NT2/D1 (cell line): ENCODE measurements at regions not wholly inside any gene's neighbourhood (a gene's known extent, or its start where the extent isn't known, plus 50 kb on each side); places are given as distances from the start of the nearest gene placed in this dataset.
"Not testable (repeated sequence)": the region's sequence is repeated elsewhere in the genome, so short reads cannot be mapped to it uniquely, and the experiment has no call there.

ENCODE experiments used
- DNase-seq: peaks from one replicate; pipeline ENCODE4 v3.0.0-alpha.2; 2011; ENCODE audit warnings: low read depth, low spot score
- H3K27me3 ChIP-seq: 2 replicates; pipeline ENCODE4 v1.6.0; 2011; ENCODE audit warnings: mild to moderate bottlenecking; ENCODE audit not compliant: insufficient read length, insufficient read depth
- H3K36me3 ChIP-seq: 2 replicates; pipeline ENCODE4 v1.6.1; 2011; ENCODE audit warnings: mild to moderate bottlenecking, low read length, mixed read lengths; ENCODE audit not compliant: insufficient read depth, insufficient read length
- H3K4me1 ChIP-seq: 2 replicates; pipeline ENCODE4 v1.5.1; 2011; ENCODE audit not compliant: insufficient read depth, insufficient read length
- H3K4me3 ChIP-seq: 2 replicates; pipeline ENCODE4 v1.5.1; 2011; ENCODE audit warnings: low read depth; ENCODE audit not compliant: insufficient read length
- H3K9ac ChIP-seq: 2 replicates; pipeline ENCODE4 v1.6.0; 2011; ENCODE audit warnings: low read depth; ENCODE audit not compliant: insufficient read length
- H3K9me3 ChIP-seq: 2 replicates; pipeline ENCODE4 v1.5.1; 2011; ENCODE audit warnings: mild to moderate bottlenecking, low read length; ENCODE audit not compliant: insufficient read depth
- SUZ12 ChIP-seq: IDR thresholded peaks from 2 replicates; pipeline ENCODE4 v1.6.1; 2011; ENCODE audit not compliant: insufficient read length, insufficient read depth; ENCODE audit errors: extremely low read depth
- YY1 ChIP-seq: IDR thresholded peaks from 2 replicates; pipeline ENCODE4 v1.6.1; 2011; ENCODE audit not compliant: insufficient read length, insufficient read depth
- ZNF274 ChIP-seq: IDR thresholded peaks from 2 replicates; pipeline ENCODE4 v1.6.1; 2011; ENCODE audit warnings: mild to moderate bottlenecking, low read depth, low read length

GRCh38 chr3:115293321-115293720 is 146.2 kb upstream of the ZBTB20 start:
- no peaks in the 10 kb centered on the region for H3K9me3 ChIP-seq
- DNase-seq = no peak
- no peak for TF ChIP-seq SUZ12
- TF ChIP-seq YY1 = no peak
- TF ChIP-seq ZNF274 = no peak
- H3K36me3 ChIP-seq = no peaks in the 10 kb centered on the region
- H3K27me3 ChIP-seq = no peaks in the 10 kb centered on the region
- H3K4me1 ChIP-seq = no peaks in the 10 kb centered on the region
- no peak overlapping the region for H3K9ac ChIP-seq
- no peak overlapping the region for H3K4me3 ChIP-seq

GRCh38 chr3:115301364-115301860 is 154.3 kb upstream of the ZBTB20 start:
- H3K36me3 ChIP-seq = no peaks in the 10 kb centered on the region
- H3K9me3 ChIP-seq = no peaks in the 10 kb centered on the region
- no peak for DNase-seq
- no peak overlapping the region for H3K4me3 ChIP-seq
- no peak for TF ChIP-seq YY1
- no peak for TF ChIP-seq SUZ12
- TF ChIP-seq ZNF274 = no peak
- no peaks in the 10 kb centered on the region for H3K4me1 ChIP-seq
- H3K27me3 ChIP-seq = no peaks in the 10 kb centered on the region
- no peak overlapping the region for H3K9ac ChIP-seq

- not testable (repeated sequence) for H3K4me1 ChIP-seq, DNase-seq, H3K9me3 ChIP-seq, H3K36me3 ChIP-seq, H3K27me3 ChIP-seq
- Histone ChIP-seq H3K9ac (peak overlapping the region; percentile 72), H3K4me3 (peak overlapping the region; percentile 46)
These were observed 170.9 kb upstream of the ZBTB20 start for GRCh38 chr3:115317953-115318352.

GRCh38 chr3:115321400-115321805 is 174.3 kb upstream of the ZBTB20 start:
- Histone ChIP-seq H3K9me3 (no peaks in the 10 kb centered on the region; the same call in 1 of the 2 replicates), H3K27me3 (no peaks in the 10 kb centered on the region), H3K4me1 (no peaks in the 10 kb centered on the region), H3K36me3 (no peaks in the 10 kb centered on the region), H3K9ac (no peak overlapping the region), H3K4me3 (no peak overlapping the region)
- TF ChIP-seq YY1 (no peak), SUZ12 (no peak), ZNF274 (no peak)
- DNase-seq = no peak

- Histone ChIP-seq H3K27me3 (no peaks in the 10 kb centered on the region), H3K36me3 (no peaks in the 10 kb centered on the region), H3K9me3 (no peaks in the 10 kb centered on the region; the same call in 1 of the 2 replicates), H3K9ac (no peak overlapping the region), H3K4me1 (no peaks in the 10 kb centered on the region), H3K4me3 (no peak overlapping the region)
- TF ChIP-seq ZNF274 (no peak), SUZ12 (no peak), YY1 (no peak)
- DNase-seq = no peak
These were observed 175.8 kb upstream of the ZBTB20 start for GRCh38 chr3:115322901-115323300.

- H3K36me3 ChIP-seq = no peaks in the 10 kb centered on the region
- no peak for TF ChIP-seq SUZ12
- TF ChIP-seq ZNF274 = no peak
- TF ChIP-seq YY1 = no peak
- no peaks in the 10 kb centered on the region for H3K27me3 ChIP-seq
- DNase-seq = no peak
- H3K9me3 ChIP-seq = no peaks in the 10 kb centered on the region; the same call in 1 of the 2 replicates
- H3K4me3 ChIP-seq = no peak overlapping the region
- H3K9ac ChIP-seq = no peak overlapping the region
- H3K4me1 ChIP-seq = no peaks in the 10 kb centered on the region
These were observed 176.3 kb upstream of the ZBTB20 start for GRCh38 chr3:115323380-115323779.

- Histone ChIP-seq H3K4me1 (no peaks in the 10 kb centered on the region), H3K9ac (no peak overlapping the region), H3K27me3 (no peaks in the 10 kb centered on the region), H3K36me3 (no peaks in the 10 kb centered on the region), H3K4me3 (no peak overlapping the region), H3K9me3 (no peaks in the 10 kb centered on the region; the same call in 1 of the 2 replicates)
- TF ChIP-seq ZNF274 = no peak
- TF ChIP-seq SUZ12 = no peak
- no peak for TF ChIP-seq YY1
- no peak for DNase-seq
These were observed 177.0 kb upstream of the ZBTB20 start for GRCh38 chr3:115324056-115324455.

GRCh38 chr3:115325539-115325938 is 178.5 kb upstream of the ZBTB20 start:
- no peaks in the 10 kb centered on the region for H3K9me3 ChIP-seq
- no peaks in the 10 kb centered on the region for H3K36me3 ChIP-seq
- H3K4me3 ChIP-seq = no peak overlapping the region
- H3K27me3 ChIP-seq = no peaks in the 10 kb centered on the region
- TF ChIP-seq YY1 = no peak
- no peak for TF ChIP-seq ZNF274
- no peak for TF ChIP-seq SUZ12
- H3K4me1 ChIP-seq = no peaks in the 10 kb centered on the region
- no peak overlapping the region for H3K9ac ChIP-seq
- DNase-seq = peak; percentile 50
